ENCODE measurements at regions not wholly inside any gene's neighbourhood (a gene's known extent, or its start where the extent isn't known, plus 50 kb on each side); places are given as distances from the start of the nearest gene placed in this dataset.

GRCh38 chr9:109710830-109711229, 69.2 kb upstream of the PALM2AKAP2 start:
- TF ChIP-seq, protein P1, sequence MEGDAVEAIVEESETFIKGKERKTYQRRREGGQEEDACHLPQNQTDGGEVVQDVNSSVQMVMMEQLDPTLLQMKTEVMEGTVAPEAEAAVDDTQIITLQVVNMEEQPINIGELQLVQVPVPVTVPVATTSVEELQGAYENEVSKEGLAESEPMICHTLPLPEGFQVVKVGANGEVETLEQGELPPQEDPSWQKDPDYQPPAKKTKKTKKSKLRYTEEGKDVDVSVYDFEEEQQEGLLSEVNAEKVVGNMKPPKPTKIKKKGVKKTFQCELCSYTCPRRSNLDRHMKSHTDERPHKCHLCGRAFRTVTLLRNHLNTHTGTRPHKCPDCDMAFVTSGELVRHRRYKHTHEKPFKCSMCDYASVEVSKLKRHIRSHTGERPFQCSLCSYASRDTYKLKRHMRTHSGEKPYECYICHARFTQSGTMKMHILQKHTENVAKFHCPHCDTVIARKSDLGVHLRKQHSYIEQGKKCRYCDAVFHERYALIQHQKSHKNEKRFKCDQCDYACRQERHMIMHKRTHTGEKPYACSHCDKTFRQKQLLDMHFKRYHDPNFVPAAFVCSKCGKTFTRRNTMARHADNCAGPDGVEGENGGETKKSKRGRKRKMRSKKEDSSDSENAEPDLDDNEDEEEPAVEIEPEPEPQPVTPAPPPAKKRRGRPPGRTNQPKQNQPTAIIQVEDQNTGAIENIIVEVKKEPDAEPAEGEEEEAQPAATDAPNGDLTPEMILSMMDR (IDR thresholded peaks at IDR 0.05), result no peak
- TF ChIP-seq POLR2A (IDR thresholded peaks at IDR 0.05), result no peak
